Medulla oblongata (tissue), 1 donor: ENCODE measurements at regions not wholly inside any gene's neighbourhood (a gene's known extent, or its start where the extent isn't known, plus 50 kb on each side); places are given as distances from the start of the nearest gene placed in this dataset.
"Not testable (repeated sequence)": the region's sequence is repeated elsewhere in the genome, so short reads cannot be mapped to it uniquely, and the experiment has no call there.

ENCODE experiments used
- DNase-seq: peaks from one replicate; pipeline ENCODE4 v3.0.0-alpha.2; 2015; ENCODE audit errors: extremely low spot score

GRCh38 chrX:10965174-10965798 lies 145.8 kb upstream of the HCCS start:
- DNase-seq: no peak

- DNase-seq: no peak
These were observed 145.1 kb upstream of the HCCS start for GRCh38 chrX:10966057-10966456.

GRCh38 chrX:10971176-10971575 lies 140.0 kb upstream of the HCCS start:
- DNase-seq: no peak

GRCh38 chrX:10971759-10972158 lies 139.4 kb upstream of the HCCS start:
- no peak for DNase-seq

- DNase-seq: no peak
These were observed 138.4 kb upstream of the HCCS start for GRCh38 chrX:10972706-10973105.

GRCh38 chrX:10974920-10975319 lies 136.2 kb upstream of the HCCS start:
- DNase-seq: no peak

- no peak for DNase-seq
These were observed 131.2 kb upstream of the HCCS start for GRCh38 chrX:10979956-10980355.

- DNase-seq: no peak
These were observed 129.6 kb upstream of the HCCS start for GRCh38 chrX:10981506-10981905.

GRCh38 chrX:10983526-10983925 lies 127.6 kb upstream of the HCCS start:
- peak; percentile 62 for DNase-seq

GRCh38 chrX:10984213-10984612 lies 126.9 kb upstream of the HCCS start:
- no peak for DNase-seq

GRCh38 chrX:10986616-10987015 lies 124.5 kb upstream of the HCCS start:
- DNase-seq: peak; percentile 2

GRCh38 chrX:10988653-10989052 lies 122.5 kb upstream of the HCCS start:
- no peak for DNase-seq

GRCh38 chrX:10989386-10989785 lies 121.7 kb upstream of the HCCS start:
- DNase-seq: no peak

- DNase-seq: no peak
These were observed 120.7 kb upstream of the HCCS start for GRCh38 chrX:10990418-10990817.

- DNase-seq: no peak
These were observed 120.2 kb upstream of the HCCS start for GRCh38 chrX:10990976-10991375.

- no peak for DNase-seq
These were observed 119.0 kb upstream of the HCCS start for GRCh38 chrX:10992110-10992509.

GRCh38 chrX:11007076-11007475 lies 104.1 kb upstream of the HCCS start:
- DNase-seq: not testable (repeated sequence)

GRCh38 chrX:11010476-11010875 lies 100.7 kb upstream of the HCCS start:
- no peak for DNase-seq

GRCh38 chrX:11016728-11017127 lies 94.4 kb upstream of the HCCS start:
- DNase-seq: no peak

GRCh38 chrX:11022588-11022987 lies 88.5 kb upstream of the HCCS start:
- DNase-seq: not testable (repeated sequence)

GRCh38 chrX:11039926-11040325 lies 71.2 kb upstream of the HCCS start:
- DNase-seq: no peak

- no peak for DNase-seq
These were observed 70.7 kb upstream of the HCCS start for GRCh38 chrX:11040405-11040804.

- DNase-seq: no peak
These were observed 70.1 kb upstream of the HCCS start for GRCh38 chrX:11040996-11041395.

- DNase-seq: no peak
These were observed 61.1 kb upstream of the HCCS start for GRCh38 chrX:11050013-11050412.
